Stimulated activated CD4-positive, alpha-beta T cell treated with anti-CD3 and anti-CD28 coated beads, Interleukin-4, amount 100 ng/mL, for 4 hours (primary cell): ENCODE measurements at regions not wholly inside any gene's neighbourhood (a gene's known extent, or its start where the extent isn't known, plus 50 kb on each side); places are given as distances from the start of the nearest gene placed in this dataset.

Experiments used
- DNase-seq, 2 experiments: peaks; one replicate each; pipeline ENCODE4 v3.0.0-alpha.2; 2020

- DNase-seq = no peak
These were observed 277.1 kb downstream of the AJAP1 start for GRCh38 chr1:4931486-4931885.

GRCh38 chr1:4928186-4928585 is 273.8 kb downstream of the AJAP1 start:
- DNase-seq = no peak

- no peak for DNase-seq
These were observed 269.9 kb downstream of the AJAP1 start for GRCh38 chr1:4924356-4924755.

- DNase-seq = no peak
These were observed 262.2 kb downstream of the AJAP1 start for GRCh38 chr1:4916610-4917009.

- no peak for DNase-seq
These were observed 260.7 kb downstream of the AJAP1 start for GRCh38 chr1:4915154-4915553.

- DNase-seq = no peak
These were observed 254.1 kb downstream of the AJAP1 start for GRCh38 chr1:4908486-4908885.

GRCh38 chr1:4894566-4894965 is 240.2 kb downstream of the AJAP1 start:
- no peak for DNase-seq

GRCh38 chr1:4880626-4881025 is 226.2 kb downstream of the AJAP1 start:
- no peak for DNase-seq

- DNase-seq = no peak
These were observed 223.0 kb downstream of the AJAP1 start for GRCh38 chr1:4877426-4877825.

- DNase-seq = no peak
These were observed 217.0 kb downstream of the AJAP1 start for GRCh38 chr1:4871373-4871772.

- DNase-seq = no peak
These were observed 214.1 kb downstream of the AJAP1 start for GRCh38 chr1:4868521-4868920.

- no peak for DNase-seq
These were observed 202.0 kb downstream of the AJAP1 start for GRCh38 chr1:4856396-4856795.

- no peak for DNase-seq
These were observed 200.0 kb downstream of the AJAP1 start for GRCh38 chr1:4854367-4854766.

- DNase-seq = no peak
These were observed 199.5 kb downstream of the AJAP1 start for GRCh38 chr1:4853904-4854303.

GRCh38 chr1:4851385-4852065 is 197.1 kb downstream of the AJAP1 start:
- DNase-seq = no peak

GRCh38 chr1:4848431-4848830 is 194.0 kb downstream of the AJAP1 start:
- no peak for DNase-seq

- DNase-seq = no peak
These were observed 193.3 kb downstream of the AJAP1 start for GRCh38 chr1:4847711-4848110.
